Skin of body (tissue), 1 donor: ENCODE measurements at regions not wholly inside any gene's neighbourhood (a gene's known extent, or its start where the extent isn't known, plus 50 kb on each side); places are given as distances from the start of the nearest gene placed in this dataset.
"Not testable (repeated sequence)": the region's sequence is repeated elsewhere in the genome, so short reads cannot be mapped to it uniquely, and the experiment has no call there.

Source experiments
- DNase-seq: peaks from one replicate; lab custom pipeline; 2025; lab: John Stamatoyannopoulos, UW

GRCh38 chr5:10921160-10921559 is 160.1 kb upstream of the DAP start:
- DNase-seq = no peak

GRCh38 chr5:10920400-10920799 is 159.4 kb upstream of the DAP start:
- no peak for DNase-seq

GRCh38 chr5:10914741-10915480 is 153.9 kb upstream of the DAP start:
- DNase-seq = no peak

GRCh38 chr5:10913841-10914240 is 152.8 kb upstream of the DAP start:
- DNase-seq = no peak

GRCh38 chr5:10913181-10913810 is 152.3 kb upstream of the DAP start:
- DNase-seq = no peak

- DNase-seq = no peak
Observed at GRCh38 chr5:10912435-10912834, 151.4 kb upstream of the DAP start.

- DNase-seq = no peak
Observed at GRCh38 chr5:10910261-10910660, 149.2 kb upstream of the DAP start.

GRCh38 chr5:10904862-10905432 is 143.9 kb upstream of the DAP start:
- DNase-seq = no peak

GRCh38 chr5:10903786-10904560 is 142.9 kb upstream of the DAP start:
- no peak for DNase-seq

- DNase-seq = no peak
Observed at GRCh38 chr5:10902145-10902544, 141.1 kb upstream of the DAP start.

- no peak for DNase-seq
Observed at GRCh38 chr5:10898514-10898913, 137.5 kb upstream of the DAP start.

- no peak for DNase-seq
Observed at GRCh38 chr5:10896016-10896415, 135.0 kb upstream of the DAP start.

GRCh38 chr5:10894445-10895054 is 133.5 kb upstream of the DAP start:
- DNase-seq = no peak

- no peak for DNase-seq
Observed at GRCh38 chr5:10892911-10893215, 131.8 kb upstream of the DAP start.

- no peak for DNase-seq
Observed at GRCh38 chr5:10892147-10892910, 131.3 kb upstream of the DAP start.

- no peak for DNase-seq
Observed at GRCh38 chr5:10891193-10891592, 130.2 kb upstream of the DAP start.

GRCh38 chr5:10886497-10886896 is 125.5 kb upstream of the DAP start:
- no peak for DNase-seq

- no peak for DNase-seq
Observed at GRCh38 chr5:10885026-10885425, 124.0 kb upstream of the DAP start.

GRCh38 chr5:10883945-10884344 is 122.9 kb upstream of the DAP start:
- not testable (repeated sequence) for DNase-seq

GRCh38 chr5:10880934-10881333 is 119.9 kb upstream of the DAP start:
- DNase-seq = no peak

- DNase-seq = not testable (repeated sequence)
Observed at GRCh38 chr5:10876996-10877395, 116.0 kb upstream of the DAP start.
